PC-9 (cell line): ENCODE measurements at regions not wholly inside any gene's neighbourhood (a gene's known extent, or its start where the extent isn't known, plus 50 kb on each side); places are given as distances from the start of the nearest gene placed in this dataset.

Experiments used
- BruUV-seq: library from RNA; stranded (reverse); fragments of 400-500 nt; replicated peaks from 2 replicates; lab custom pipeline; 2021; lab: Mats Ljungman, UMichigan
- CTCF ChIA-PET: fragments of 300-600 bp; sonication (Branson Sonifier 250); formaldehyde crosslinking; loops from one replicate; lab custom pipeline; 2022; ENCODE audit warnings: antibody characterized with exemption; lab: Charles Lee
- POLR2A ChIA-PET: fragments of 300-600 bp; sonication (Branson Sonifier 250); formaldehyde crosslinking; loops from one replicate; lab custom pipeline; 2022; ENCODE audit warnings: antibody characterized with exemption; ENCODE audit not compliant: unreplicated experiment; lab: Charles Lee
- DNase-seq, 2 experiments: peaks; one replicate each; pipeline versions ENCODE4 v3.0.0 to v3.0.0-alpha.2; 2015 to 2022; ENCODE audit warnings: mixed read lengths in 1 of 2
- H2AFZ ChIP-seq: fragments of 200-600 bp; sonication (generic); 2 replicates; pipeline ENCODE4 v1.8.1; 2017; ENCODE audit warnings: antibody characterized with exemption
- H3F3A ChIP-seq: fragments of 200-600 bp; sonication (generic); 2 replicates; pipeline ENCODE4 v1.8.1; 2017; ENCODE audit warnings: antibody characterized with exemption, mild to moderate bottlenecking, low read depth; ENCODE audit not compliant: insufficient read depth
- H3K27ac ChIP-seq: fragments of 200-600 bp; sonication (generic); 2 replicates; pipeline ENCODE4 v1.6.1; 2016; ENCODE audit warnings: mixed run types
- H3K27me3 ChIP-seq: fragments of 200-600 bp; sonication (generic); 2 replicates; pipeline ENCODE4 v1.6.1; 2016; ENCODE audit warnings: low read depth, mixed run types; ENCODE audit not compliant: insufficient read depth
- H3K36me3 ChIP-seq: fragments of 200-600 bp; sonication (generic); 2 replicates; pipeline ENCODE4 v1.6.1; 2016; ENCODE audit warnings: low read depth, mixed run types
- H3K4me1 ChIP-seq: fragments of 200-600 bp; sonication (generic); replicated peaks from 2 replicates; pipeline ENCODE4 v1.6.1; 2016; ENCODE audit warnings: mixed run types; ENCODE audit not compliant: insufficient read depth
- H3K4me2 ChIP-seq: fragments of 200-600 bp; sonication (generic); 2 replicates; pipeline ENCODE4 v1.6.1; 2017; ENCODE audit warnings: mixed run types
- H3K4me3 ChIP-seq: fragments of 200-600 bp; sonication (generic); 2 replicates; pipeline ENCODE4 v1.6.1; 2016; ENCODE audit warnings: mixed run types
- H3K79me2 ChIP-seq: fragments of 200-600 bp; sonication (generic); 2 replicates; pipeline ENCODE4 v1.6.1; 2017; ENCODE audit warnings: low read depth, mixed run types
- H3K9me2 ChIP-seq: fragments of 200-600 bp; sonication (generic); 2 replicates; pipeline ENCODE4 v1.8.1; 2017; ENCODE audit warnings: mild to moderate bottlenecking; ENCODE audit not compliant: insufficient read depth
- H3K9me3 ChIP-seq: fragments of 200-600 bp; sonication (generic); 2 replicates; pipeline ENCODE4 v1.8.1; 2016; ENCODE audit warnings: low read depth; ENCODE audit not compliant: insufficient read depth
- H4K20me1 ChIP-seq: fragments of 200-600 bp; sonication (generic); 2 replicates; pipeline ENCODE4 v1.8.1; 2017; ENCODE audit not compliant: insufficient read depth
- CTCF ChIP-seq: fragments of 200-600 bp; sonication (generic); conservative IDR thresholded peaks from 2 replicates; pipeline ENCODE4 v1.6.1; 2017; ENCODE audit warnings: mixed run types, antibody characterized with exemption, mild to moderate bottlenecking, moderate library complexity
- EZH2 ChIP-seq: fragments of 200-600 bp; sonication (generic); IDR thresholded peaks from 2 replicates; pipeline ENCODE4 v1.8.0; 2017; ENCODE audit warnings: antibody characterized with exemption, low read depth
- intact Hi-C: fragments of 100-400 bp; cut with micrococcal nuclease; formaldehyde crosslinking; loops from one replicate; pipeline ENCODE4 v1.10.0; 2022; ENCODE audit not compliant: unreplicated experiment

DNA sequence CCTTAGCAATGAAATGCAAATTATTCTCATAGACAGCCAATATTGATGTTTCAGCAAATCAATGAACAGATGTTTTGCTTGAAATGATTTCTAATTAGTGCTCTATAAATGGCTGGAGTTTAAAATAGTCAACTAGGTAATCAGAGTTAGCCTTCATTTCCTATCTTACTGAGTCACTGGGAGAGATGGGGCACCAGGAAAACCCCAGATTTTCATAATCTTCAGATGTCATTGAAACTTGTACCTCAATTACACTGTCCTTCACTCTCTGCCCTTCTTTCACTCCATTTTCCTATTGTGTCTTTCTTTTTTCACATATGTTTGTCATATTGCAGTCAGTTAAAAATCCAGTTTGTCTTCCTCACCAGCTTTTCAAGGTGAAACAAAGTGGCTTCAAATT is 92.7 kb downstream of the C12orf75 start:
- Histone ChIP-seq H3K9me3 (no peaks in the 10 kb centered on the region), H3K4me3 (no peak overlapping the region), H3K9me2 (no peaks in the 10 kb centered on the region), H3K27me3 (no peaks in the 10 kb centered on the region), H3F3A (no peaks in the 10 kb centered on the region), H3K4me2 (no peak overlapping the region), H3K36me3 (no peaks in the 10 kb centered on the region), H3K4me1 (0 out of 2 replicates have a peak, but pooled peaks cover under 1% of the 10 kb centered on the region), H2AFZ (no peak overlapping the region), H3K79me2 (no peaks in the 10 kb centered on the region), H4K20me1 (no peaks in the 10 kb centered on the region), H3K27ac (no peak overlapping the region)
- DNase-seq = no peak
- ChIA-PET CTCF (no interaction called here), POLR2A (no interaction called here)
- intact Hi-C loops = loop anchor here (5.0 kb wide), 1 partner anchor 284 kb away; no protein-coding TSS in a partner anchor
- TF ChIP-seq EZH2 = no peak
- no peak for TF ChIP-seq CTCF
- no TSS peak for BruUV-seq

DNA sequence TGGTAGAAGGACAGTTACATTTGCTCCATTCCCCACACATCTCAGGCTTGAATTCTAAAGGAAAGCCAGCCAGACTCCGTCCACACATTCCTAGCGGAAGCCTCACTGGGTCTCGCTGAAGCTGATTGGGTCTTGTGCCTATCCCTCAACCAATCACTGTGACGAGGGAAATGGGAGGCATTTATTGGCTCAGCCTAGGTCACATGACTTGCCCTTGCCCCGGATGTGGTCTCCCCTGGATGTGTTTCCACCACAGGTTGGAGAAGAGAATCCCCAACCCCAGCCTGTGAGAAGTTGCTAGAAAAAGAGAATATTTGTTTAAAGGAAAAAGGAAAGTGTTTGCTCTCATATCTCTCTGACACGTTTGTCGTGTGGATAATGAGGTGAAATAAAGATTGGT is 93.4 kb downstream of the C12orf75 start:
- H3K27me3 ChIP-seq = no peaks in the 10 kb centered on the region
- H3F3A ChIP-seq = no peaks in the 10 kb centered on the region
- intact Hi-C loops = loop anchor here (5.0 kb wide), 1 partner anchor 283 kb away; no protein-coding TSS in a partner anchor
- ChIA-PET CTCF (no interaction called here), POLR2A (no interaction called here)
- no peaks in the 10 kb centered on the region for H4K20me1 ChIP-seq
- no peaks in the 10 kb centered on the region for H3K79me2 ChIP-seq
- no peak overlapping the region for H3K4me2 ChIP-seq
- no peak overlapping the region for H2AFZ ChIP-seq
- no peak overlapping the region for H3K4me3 ChIP-seq
- no peaks in the 10 kb centered on the region for H3K9me2 ChIP-seq
- H3K9me3 ChIP-seq = no peaks in the 10 kb centered on the region
- no peak for DNase-seq
- no TSS peak for BruUV-seq
- H3K27ac ChIP-seq = no peak overlapping the region
- no peak for TF ChIP-seq CTCF
- TF ChIP-seq EZH2 = no peak
- H3K4me1 ChIP-seq = no peaks in the 10 kb centered on the region
- no peaks in the 10 kb centered on the region for H3K36me3 ChIP-seq

DNA sequence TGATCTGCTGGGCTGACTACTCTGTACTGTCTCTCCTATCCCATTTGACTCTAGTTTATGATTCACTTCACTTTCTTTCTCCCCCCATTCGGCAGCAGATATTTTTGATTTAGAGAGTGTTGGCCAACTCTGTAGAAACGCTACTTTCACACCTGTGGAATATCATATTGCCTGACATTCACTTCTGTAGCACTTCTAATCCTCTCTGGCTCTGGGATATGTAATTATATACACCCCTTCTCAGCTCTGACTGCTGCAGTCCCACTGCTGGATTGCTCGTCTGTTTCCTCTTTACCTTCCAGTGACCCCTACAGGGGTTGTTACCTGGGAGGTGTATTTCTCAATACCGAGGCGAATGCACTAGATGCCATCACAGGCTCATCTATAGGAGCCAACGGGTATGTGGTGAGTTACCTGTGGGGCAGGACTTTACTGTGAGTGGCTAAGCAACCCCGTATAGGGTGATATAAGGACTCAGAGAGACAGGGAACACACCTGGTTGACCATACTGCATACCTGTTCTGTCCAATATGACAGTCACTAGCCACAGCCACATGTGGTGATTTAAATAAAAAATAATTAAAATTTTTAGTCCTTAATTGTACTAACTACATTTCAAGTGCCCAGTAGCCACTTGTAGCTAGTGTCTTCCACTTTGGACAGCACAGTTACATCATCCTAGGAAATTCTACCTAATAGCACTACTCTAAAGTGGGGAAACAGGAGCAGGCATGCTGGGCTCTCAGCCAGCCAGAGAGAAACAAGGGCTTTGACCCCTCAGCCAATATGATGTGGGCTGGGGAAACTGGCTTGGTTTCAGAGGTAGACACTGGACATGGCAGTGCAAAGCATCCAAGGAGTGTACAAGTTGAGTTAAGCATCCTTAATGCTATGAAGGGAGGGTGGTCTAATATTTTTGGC is 95.0 kb downstream of the C12orf75 start:
- TF ChIP-seq EZH2 (no peak), CTCF (no peak)
- DNase-seq = no peak
- no peaks in the 10 kb centered on the region for H3K4me1 ChIP-seq
- POLR2A ChIA-PET = no interaction called here
- no peaks in the 10 kb centered on the region for H3K9me2 ChIP-seq
- no peaks in the 10 kb centered on the region for H3K36me3 ChIP-seq
- H3K27ac ChIP-seq = no peak overlapping the region
- no peaks in the 10 kb centered on the region for H3F3A ChIP-seq
- H3K79me2 ChIP-seq = no peaks in the 10 kb centered on the region
- no peaks in the 10 kb centered on the region for H4K20me1 ChIP-seq
- CTCF ChIA-PET = no interaction called here
- no TSS peak for BruUV-seq
- H2AFZ ChIP-seq = no peak overlapping the region
- intact Hi-C loops = no loop called here
- no peak overlapping the region for H3K4me3 ChIP-seq
- no peaks in the 10 kb centered on the region for H3K9me3 ChIP-seq
- no peak overlapping the region for H3K4me2 ChIP-seq
- no peaks in the 10 kb centered on the region for H3K27me3 ChIP-seq
